ENCODE measurements at regions not wholly inside any gene's neighbourhood (a gene's known extent, or its start where the extent isn't known, plus 50 kb on each side); places are given as distances from the start of the nearest gene placed in this dataset.
A peak's percentile ranks its signal among the peaks of the same experiment; 100 is the strongest.

DNA sequence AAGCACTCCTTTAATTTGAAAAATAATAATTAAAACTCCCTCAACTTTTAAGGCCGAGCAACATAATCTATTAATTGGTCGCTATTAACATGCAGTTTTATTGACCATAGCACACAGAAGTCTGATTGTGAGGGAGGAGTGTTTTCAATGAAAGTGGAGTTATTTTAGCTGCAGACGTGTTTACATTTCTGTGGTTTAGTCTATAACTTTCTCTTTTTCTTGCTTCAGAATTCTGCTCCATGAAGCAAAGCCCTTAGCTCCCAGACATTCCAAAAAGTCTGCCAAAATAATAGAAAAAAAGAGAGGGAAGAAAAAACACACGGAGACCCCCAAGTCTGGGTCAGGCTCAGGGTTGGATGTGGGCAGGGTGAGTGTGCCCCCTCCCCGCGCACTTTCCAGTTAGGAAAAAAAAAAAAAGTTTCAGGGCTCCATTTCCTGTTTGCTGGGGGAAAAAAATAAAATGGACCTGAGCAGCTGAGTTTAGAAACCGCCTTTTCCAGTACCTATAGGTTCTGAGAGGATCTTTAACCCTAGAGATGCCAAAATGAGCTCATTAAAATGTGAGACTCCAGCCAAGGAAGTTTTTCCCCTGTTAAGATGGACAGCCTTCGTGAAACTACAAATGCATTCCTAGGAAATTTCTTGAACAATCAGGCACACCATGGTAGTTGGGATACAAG is 143.7 kb upstream of the ETS2 start:
- DNase-seq = no peak
- H3K27ac Mint-ChIP-seq = no peak overlapping the region
- no peak for TF ChIP-seq CTCF (IDR thresholded peaks at IDR 0.05)
- H3K4me1 Mint-ChIP-seq (ENCODE audit: low read depth) = peaks cover 12% of the 10 kb centered on the region
- CTCF ChIA-PET = no interaction called here
- intact Hi-C loops (cut with DNase I, micrococcal nuclease) = no loop called here
- H3K27me3 ChIP-seq (ENCODE audit: control insufficient read depth in 1 of 2, insufficient read depth in 2 of 2, low read length in 2 of 2) = peaks cover 34 to 54% of the 10 kb centered on the region in 2 experiments
- H3K9me3 Mint-ChIP-seq = no peaks in the 10 kb centered on the region
- H3K4me3 ChIP-seq (ENCODE audit: low read length) = no peak overlapping the region
- no peak for ATAC-seq (ENCODE audit: poor library complexity)
- no peaks in the 10 kb centered on the region for H3K36me3 ChIP-seq (ENCODE audit: insufficient read depth, low read length)
- peaks cover 0 to 10% of the 10 kb centered on the region in 2 experiments for H3K9me3 ChIP-seq (ENCODE audit: control insufficient read depth in 1 of 2, insufficient read depth in 1 of 2, low read length in 2 of 2)
- H3K4me1 ChIP-seq (ENCODE audit: insufficient read depth, low read length) = peaks cover 8% of the 10 kb centered on the region
- peaks cover 65% of the 10 kb centered on the region for H3K27me3 Mint-ChIP-seq
- H3K36me3 Mint-ChIP-seq (ENCODE audit: low read depth) = no peaks in the 10 kb centered on the region
- peak overlapping the region; percentile 69 for H3K4me3 Mint-ChIP-seq
- POLR2A ChIA-PET = no interaction called here
- H3K27ac ChIP-seq (ENCODE audit: low read depth in 1 of 2, low read length in 2 of 2) = no peak overlapping the region

GRCh38 chr21:38663282-38663681 is 142.4 kb upstream of the ETS2 start:
- POLR2A ChIA-PET = no interaction called here
- ATAC-seq (ENCODE audit: poor library complexity) = no peak
- peaks cover 54% of the 10 kb centered on the region for H3K27me3 Mint-ChIP-seq

GRCh38 chr21:38664315-38664714 is 141.4 kb upstream of the ETS2 start:
- Histone ChIP-seq H3K27me3 (ENCODE audit: control insufficient read depth in 1 of 2, insufficient read depth in 2 of 2, low read length in 2 of 2) (peaks cover 29 to 32% of the 10 kb centered on the region in 2 experiments), H3K4me3 (ENCODE audit: low read length) (no peak overlapping the region), H3K27ac (ENCODE audit: low read depth in 1 of 2, low read length in 2 of 2) (no peak overlapping the region), H3K9me3 (ENCODE audit: control insufficient read depth in 1 of 2, insufficient read depth in 1 of 2, low read length in 2 of 2) (peaks cover 0 to 10% of the 10 kb centered on the region in 2 experiments), H3K36me3 (ENCODE audit: insufficient read depth, low read length) (no peaks in the 10 kb centered on the region), H3K4me1 (ENCODE audit: insufficient read depth, low read length) (peaks cover 8% of the 10 kb centered on the region)
- no peak overlapping the region for H3K27ac Mint-ChIP-seq
- intact Hi-C loops (cut with DNase I, micrococcal nuclease) = no loop called here
- ChIA-PET CTCF (no interaction called here), POLR2A (no interaction called here)
- no peak for TF ChIP-seq CTCF (IDR thresholded peaks at IDR 0.05)
- H3K4me3 Mint-ChIP-seq = no peak overlapping the region
- H3K4me1 Mint-ChIP-seq (ENCODE audit: low read depth) = peaks cover 12% of the 10 kb centered on the region
- no peaks in the 10 kb centered on the region for H3K36me3 Mint-ChIP-seq (ENCODE audit: low read depth)
- DNase-seq (no peak), ATAC-seq (ENCODE audit: poor library complexity) (no peak)
- peaks cover 51% of the 10 kb centered on the region for H3K27me3 Mint-ChIP-seq
- no peaks in the 10 kb centered on the region for H3K9me3 Mint-ChIP-seq

More at GRCh38 chr21:38663282-38663681, 142.4 kb upstream of the ETS2 start:
- intact Hi-C loops (cut with DNase I, micrococcal nuclease) = no loop called here
- no peaks in the 10 kb centered on the region for H3K36me3 Mint-ChIP-seq (ENCODE audit: low read depth)
- Histone ChIP-seq H3K27me3 (ENCODE audit: control insufficient read depth in 1 of 2, insufficient read depth in 2 of 2, low read length in 2 of 2) (peaks cover 29 to 42% of the 10 kb centered on the region in 2 experiments), H3K4me3 (ENCODE audit: low read length) (no peak overlapping the region), H3K4me1 (ENCODE audit: insufficient read depth, low read length) (peaks cover 8% of the 10 kb centered on the region), H3K9me3 (ENCODE audit: control insufficient read depth in 1 of 2, insufficient read depth in 1 of 2, low read length in 2 of 2) (peaks cover 0 to 10% of the 10 kb centered on the region in 2 experiments), H3K36me3 (ENCODE audit: insufficient read depth, low read length) (no peaks in the 10 kb centered on the region), H3K27ac (ENCODE audit: low read depth in 1 of 2, low read length in 2 of 2) (no peak overlapping the region)
- no peaks in the 10 kb centered on the region for H3K9me3 Mint-ChIP-seq
- no peak overlapping the region for H3K27ac Mint-ChIP-seq
- no peak for TF ChIP-seq CTCF (IDR thresholded peaks at IDR 0.05)
- CTCF ChIA-PET = no interaction called here
- H3K4me1 Mint-ChIP-seq (ENCODE audit: low read depth) = peaks cover 12% of the 10 kb centered on the region
- no peak overlapping the region for H3K4me3 Mint-ChIP-seq
- no peak for DNase-seq

All from CD4-positive, alpha-beta T cell (primary cell).